GM23248 (cell line): ENCODE measurements at regions not wholly inside any gene's neighbourhood (a gene's known extent, or its start where the extent isn't known, plus 50 kb on each side); places are given as distances from the start of the nearest gene placed in this dataset.

Source experiments
- EZH2 ChIP-seq: fragments of 200-600 bp; sonication (generic); IDR thresholded peaks from 2 replicates; pipeline ENCODE4 v1.6.1; 2018; ENCODE audit warnings: antibody characterized with exemption, mild to moderate bottlenecking; ENCODE audit not compliant: insufficient read depth, poor library complexity, severe bottlenecking
- EZH2phosphoT487 ChIP-seq: fragments of 200-600 bp; sonication (generic); IDR thresholded peaks from 2 replicates; pipeline ENCODE4 v1.6.1; 2018; ENCODE audit warnings: antibody characterized with exemption, moderate library complexity, mild to moderate bottlenecking, low read depth; ENCODE audit not compliant: insufficient read depth

DNA sequence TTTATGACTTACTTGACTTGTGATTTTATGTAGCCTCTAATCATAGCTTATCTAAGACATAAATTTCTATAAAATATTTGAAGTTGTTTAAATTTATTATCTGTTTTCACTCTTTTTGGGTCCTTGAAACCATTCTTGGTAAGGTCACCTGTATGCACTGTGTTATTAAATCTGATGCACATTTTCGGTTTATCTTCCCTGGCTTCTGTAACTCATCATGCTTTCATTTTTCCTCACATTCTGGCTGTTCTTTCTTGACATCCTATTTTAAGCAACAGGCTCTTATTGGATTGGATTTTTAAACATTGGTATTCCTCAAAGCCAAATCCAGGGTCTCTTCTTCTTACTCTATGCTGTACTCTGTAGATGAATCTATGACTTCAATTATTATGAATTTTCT is 341.6 kb downstream of the TGFB2 start:
- TF ChIP-seq EZH2 (no peak), EZH2phosphoT487 (no peak)
